ENCODE measurements at regions not wholly inside any gene's neighbourhood (a gene's known extent, or its start where the extent isn't known, plus 50 kb on each side); places are given as distances from the start of the nearest gene placed in this dataset.

DNA sequence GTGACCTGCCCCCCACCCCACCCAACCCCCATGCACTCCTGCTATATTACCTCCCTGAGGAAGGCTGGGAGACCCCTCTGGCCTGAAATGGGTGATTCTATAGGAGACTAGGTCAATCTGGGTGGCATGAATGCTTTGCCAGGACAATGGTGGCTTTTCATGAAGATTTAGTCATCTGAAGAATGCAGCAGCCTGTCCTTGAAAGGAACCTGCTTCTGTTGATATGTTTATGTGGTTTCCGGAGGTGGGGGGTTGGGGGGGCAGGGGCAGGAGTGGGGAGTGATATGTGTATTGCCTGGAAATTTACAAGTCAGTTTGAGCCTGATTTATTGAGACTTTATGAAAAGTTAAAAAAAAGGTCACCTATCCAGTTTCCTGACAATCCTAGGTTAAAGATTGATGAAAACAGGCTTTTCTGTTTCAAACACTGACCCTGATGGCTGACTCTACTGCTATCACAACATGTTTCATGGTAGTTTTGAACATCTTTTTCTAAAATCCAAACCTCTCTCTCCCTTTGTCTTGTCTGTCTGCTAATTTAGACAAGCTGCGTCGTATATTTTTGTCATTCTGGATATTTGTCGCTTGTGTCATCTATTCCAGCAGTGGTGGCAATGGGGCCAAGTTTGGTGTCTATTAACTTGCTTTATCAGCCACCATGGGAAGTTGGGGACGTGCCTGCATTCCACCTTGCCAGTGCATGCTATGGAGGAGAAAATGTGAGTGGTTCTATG lies 153.7 kb upstream of the EGFLAM start:
- no peak for TF ChIP-seq POLR2A (IDR thresholded peaks at IDR 0.05)
- TF ChIP-seq, protein P1, sequence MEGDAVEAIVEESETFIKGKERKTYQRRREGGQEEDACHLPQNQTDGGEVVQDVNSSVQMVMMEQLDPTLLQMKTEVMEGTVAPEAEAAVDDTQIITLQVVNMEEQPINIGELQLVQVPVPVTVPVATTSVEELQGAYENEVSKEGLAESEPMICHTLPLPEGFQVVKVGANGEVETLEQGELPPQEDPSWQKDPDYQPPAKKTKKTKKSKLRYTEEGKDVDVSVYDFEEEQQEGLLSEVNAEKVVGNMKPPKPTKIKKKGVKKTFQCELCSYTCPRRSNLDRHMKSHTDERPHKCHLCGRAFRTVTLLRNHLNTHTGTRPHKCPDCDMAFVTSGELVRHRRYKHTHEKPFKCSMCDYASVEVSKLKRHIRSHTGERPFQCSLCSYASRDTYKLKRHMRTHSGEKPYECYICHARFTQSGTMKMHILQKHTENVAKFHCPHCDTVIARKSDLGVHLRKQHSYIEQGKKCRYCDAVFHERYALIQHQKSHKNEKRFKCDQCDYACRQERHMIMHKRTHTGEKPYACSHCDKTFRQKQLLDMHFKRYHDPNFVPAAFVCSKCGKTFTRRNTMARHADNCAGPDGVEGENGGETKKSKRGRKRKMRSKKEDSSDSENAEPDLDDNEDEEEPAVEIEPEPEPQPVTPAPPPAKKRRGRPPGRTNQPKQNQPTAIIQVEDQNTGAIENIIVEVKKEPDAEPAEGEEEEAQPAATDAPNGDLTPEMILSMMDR (IDR thresholded peaks at IDR 0.05): no peak

Data from body of pancreas (tissue), 4 donors.